Natural killer cell (primary cell): ENCODE measurements at regions not wholly inside any gene's neighbourhood (a gene's known extent, or its start where the extent isn't known, plus 50 kb on each side); places are given as distances from the start of the nearest gene placed in this dataset.

Experiments
- ATAC-seq, 3 donors: fragments of 150-1000 bp in 2 of 3; fragments of 200-7000 bp in 1 of 3; cut with Tn5 transposase; 1 replicate in 1 of 3; 2 replicates in 2 of 3; pipeline ENCODE4 v1.10.0; 2021; ENCODE audit warnings: mild to moderate bottlenecking in 2 of 3, moderate library complexity in 2 of 3
- DNase-seq, 2 donors: peaks; one replicate each; pipeline versions ENCODE4 v3.0.0 to v3.0.0-alpha.2; 2013 to 2021; ENCODE audit warnings: mixed read lengths in 1 of 2
- H3K27ac ChIP-seq: one replicate; pipeline ENCODE4 v1.5.1; 2013; ENCODE audit warnings: mild to moderate bottlenecking, low read length
- H3K27me3 ChIP-seq: one replicate; pipeline ENCODE4 v1.6.1; 2013; ENCODE audit warnings: low read length; ENCODE audit not compliant: control insufficient read depth, insufficient read depth
- H3K36me3 ChIP-seq: one replicate; pipeline ENCODE4 v1.6.1; 2013; ENCODE audit warnings: low read length; ENCODE audit not compliant: control insufficient read depth, insufficient read depth
- H3K4me1 ChIP-seq: one replicate; pipeline ENCODE4 v1.6.1; 2013; ENCODE audit warnings: low read length; ENCODE audit not compliant: control insufficient read depth, insufficient read depth
- H3K4me3 ChIP-seq: one replicate; pipeline ENCODE4 v1.5.1; 2013; ENCODE audit warnings: low read length
- H3K9me3 ChIP-seq: one replicate; pipeline ENCODE4 v1.6.1; 2013; ENCODE audit warnings: low read length; ENCODE audit not compliant: control insufficient read depth, insufficient read depth
- H3K27ac Mint-ChIP-seq, 2 donors: one replicate each; pipeline ENCODE4 v1.8.0; 2022; ENCODE audit warnings: mild to moderate bottlenecking in 2 of 2, mixed read lengths in 2 of 2, moderate library complexity in 1 of 2
- H3K27me3 Mint-ChIP-seq, 2 donors: one replicate each; pipeline ENCODE4 v1.8.0; 2022; ENCODE audit warnings: low read depth in 2 of 2, mixed read lengths in 2 of 2
- H3K36me3 Mint-ChIP-seq: one replicate; pipeline ENCODE4 v1.8.0; 2022; ENCODE audit warnings: mixed read lengths
- H3K4me1 Mint-ChIP-seq, 2 donors: one replicate each; pipeline ENCODE4 v1.8.0; 2022; ENCODE audit warnings: mixed read lengths in 2 of 2
- H3K4me3 Mint-ChIP-seq: one replicate; pipeline ENCODE4 v1.8.0; 2022; ENCODE audit warnings: mild to moderate bottlenecking, moderate library complexity, mixed read lengths
- H3K9me3 Mint-ChIP-seq, 2 donors: one replicate each; pipeline ENCODE4 v1.8.0; 2022; ENCODE audit warnings: mixed read lengths in 2 of 2
- CTCF ChIP-seq: fragments of 200-600 bp; IDR thresholded peaks from one replicate; pipeline ENCODE4 v1.8.0; 2022; ENCODE audit warnings: antibody characterized with exemption
- WGBS: methylation state at CpG from one replicate; pipeline ENCODE4 v1.1.7; 2013; ENCODE audit warnings: missing lambda C conversion rate; ENCODE audit not compliant: insufficient coverage; 5-methylcytosine and 5-hydroxymethylcytosine counted together
- intact Hi-C: fragments of 100-400 bp; cut with micrococcal nuclease; formaldehyde crosslinking; loops from one replicate; pipeline ENCODE4 v1.14.2; 2022

GRCh38 chr9:4357929-4358328 lies 58.1 kb upstream of the GLIS3 start:
- H3K4me3 ChIP-seq = no peak overlapping the region
- WGBS = 90% methylated on average over 2 of the region's 3 CpGs
- H3K4me1 ChIP-seq = no peaks in the 10 kb centered on the region
- H3K27ac ChIP-seq = no peak overlapping the region
- Mint-ChIP-seq H3K9me3 (no peaks in the 10 kb centered on the region), H3K27me3 (peaks cover 7 to 10% of the 10 kb centered on the region in 2 donors), H3K4me1 (no peaks in the 10 kb centered on the region), H3K36me3 (no peaks in the 10 kb centered on the region), H3K4me3 (no peak overlapping the region), H3K27ac (no peak overlapping the region)
- H3K36me3 ChIP-seq = no peaks in the 10 kb centered on the region
- DNase-seq = no peak
- intact Hi-C loops = no loop called here
- TF ChIP-seq CTCF = no peak
- no peak for ATAC-seq
- no peaks in the 10 kb centered on the region for H3K9me3 ChIP-seq
- no peaks in the 10 kb centered on the region for H3K27me3 ChIP-seq

- no peaks in the 10 kb centered on the region for H3K9me3 ChIP-seq
- H3K36me3 ChIP-seq = no peaks in the 10 kb centered on the region
- TF ChIP-seq CTCF = no peak
- 62% methylated on average over 2 of the region's 2 CpGs for WGBS
- Mint-ChIP-seq H3K4me1 (no peaks in the 10 kb centered on the region), H3K27ac (no peak overlapping the region), H3K36me3 (no peaks in the 10 kb centered on the region), H3K4me3 (no peak overlapping the region), H3K27me3 (peaks cover 1 to 7% of the 10 kb centered on the region in 2 donors), H3K9me3 (no peaks in the 10 kb centered on the region)
- no peaks in the 10 kb centered on the region for H3K27me3 ChIP-seq
- no peak for DNase-seq
- ATAC-seq = no peak
- H3K27ac ChIP-seq = no peak overlapping the region
- H3K4me1 ChIP-seq = no peaks in the 10 kb centered on the region
- H3K4me3 ChIP-seq = no peak overlapping the region
- intact Hi-C loops = no loop called here
These were observed 56.4 kb upstream of the GLIS3 start for GRCh38 chr9:4356306-4356705.

GRCh38 chr9:4353236-4353635 lies 53.4 kb upstream of the GLIS3 start:
- Histone ChIP-seq H3K4me3 (no peak overlapping the region), H3K36me3 (no peaks in the 10 kb centered on the region), H3K9me3 (no peaks in the 10 kb centered on the region), H3K27ac (no peak overlapping the region), H3K4me1 (no peaks in the 10 kb centered on the region), H3K27me3 (no peaks in the 10 kb centered on the region)
- H3K27me3 Mint-ChIP-seq = peaks cover 7% of the 10 kb centered on the region in 2 donors
- 85% methylated on average over 3 of the region's 3 CpGs for WGBS
- H3K4me1 Mint-ChIP-seq = no peaks in the 10 kb centered on the region
- DNase-seq (no peak), ATAC-seq (no peak)
- no peaks in the 10 kb centered on the region for H3K9me3 Mint-ChIP-seq
- no peaks in the 10 kb centered on the region for H3K36me3 Mint-ChIP-seq
- intact Hi-C loops = no loop called here
- H3K4me3 Mint-ChIP-seq = no peak overlapping the region
- TF ChIP-seq CTCF = no peak
- H3K27ac Mint-ChIP-seq = no peak overlapping the region

- intact Hi-C loops = no loop called here
- H3K4me1 Mint-ChIP-seq = no peaks in the 10 kb centered on the region
- WGBS = 92% methylated on average over 9 of the region's 9 CpGs
- no peak for TF ChIP-seq CTCF
- no peak overlapping the region for H3K4me3 ChIP-seq
- H3K4me1 ChIP-seq = no peaks in the 10 kb centered on the region
- H3K9me3 Mint-ChIP-seq = no peaks in the 10 kb centered on the region
- no peak for DNase-seq
- no peak overlapping the region for H3K4me3 Mint-ChIP-seq
- no peak for ATAC-seq
- no peaks in the 10 kb centered on the region for H3K9me3 ChIP-seq
- H3K27me3 ChIP-seq = no peaks in the 10 kb centered on the region
- H3K27me3 Mint-ChIP-seq = peaks cover 11 to 14% of the 10 kb centered on the region in 2 donors
- H3K36me3 ChIP-seq = no peaks in the 10 kb centered on the region
- no peaks in the 10 kb centered on the region for H3K36me3 Mint-ChIP-seq
- no peak overlapping the region for H3K27ac Mint-ChIP-seq
- no peak overlapping the region for H3K27ac ChIP-seq
These were observed 50.0 kb upstream of the GLIS3 start for GRCh38 chr9:4349816-4350418.
